ENCODE measurements at regions not wholly inside any gene's neighbourhood (a gene's known extent, or its start where the extent isn't known, plus 50 kb on each side); places are given as distances from the start of the nearest gene placed in this dataset.
A peak's percentile ranks its signal among the peaks of the same experiment; 100 is the strongest.

- DNase-seq: no peak
Measured at GRCh38 chr20:11822540-11822794, 95.2 kb upstream of the BTBD3 start.

- no peak for DNase-seq
Measured at GRCh38 chr20:11826334-11826733, 91.4 kb upstream of the BTBD3 start.

- no peak for DNase-seq
Measured at GRCh38 chr20:11832397-11832796, 85.3 kb upstream of the BTBD3 start.

GRCh38 chr20:11832851-11833250, 84.8 kb upstream of the BTBD3 start:
- DNase-seq: no peak

- DNase-seq: no peak
Measured at GRCh38 chr20:11833825-11834224, 83.9 kb upstream of the BTBD3 start.

- DNase-seq: no peak
Measured at GRCh38 chr20:11838076-11838636, 79.5 kb upstream of the BTBD3 start.

GRCh38 chr20:11841972-11842461, 75.7 kb upstream of the BTBD3 start:
- no peak for DNase-seq

- no peak for DNase-seq
Measured at GRCh38 chr20:11843289-11843688, 74.4 kb upstream of the BTBD3 start.

- no peak for DNase-seq
Measured at GRCh38 chr20:11844691-11845090, 73.0 kb upstream of the BTBD3 start.

GRCh38 chr20:11845340-11845739, 72.4 kb upstream of the BTBD3 start:
- no peak for DNase-seq

GRCh38 chr20:11846131-11846530, 71.6 kb upstream of the BTBD3 start:
- no peak for DNase-seq

- DNase-seq: no peak
Measured at GRCh38 chr20:11847827-11848226, 69.9 kb upstream of the BTBD3 start.

GRCh38 chr20:11849270-11849915, 68.3 kb upstream of the BTBD3 start:
- peak; percentile 16 for DNase-seq

- no peak for DNase-seq
Measured at GRCh38 chr20:11849976-11850670, 67.6 kb upstream of the BTBD3 start.

GRCh38 chr20:11850901-11851300, 66.8 kb upstream of the BTBD3 start:
- DNase-seq: no peak

GRCh38 chr20:11851646-11852045, 66.0 kb upstream of the BTBD3 start:
- DNase-seq: no peak

GRCh38 chr20:11852189-11852588, 65.5 kb upstream of the BTBD3 start:
- DNase-seq: no peak

- DNase-seq: no peak
Measured at GRCh38 chr20:11852811-11853210, 64.9 kb upstream of the BTBD3 start.

GRCh38 chr20:11853359-11853758, 64.3 kb upstream of the BTBD3 start:
- DNase-seq: no peak

- no peak for DNase-seq
Measured at GRCh38 chr20:11861479-11861878, 56.2 kb upstream of the BTBD3 start.

- DNase-seq: no peak
Measured at GRCh38 chr20:11867291-11867919, 50.3 kb upstream of the BTBD3 start.
